Activated CD4-positive, alpha-beta T cell treated with anti-CD3 and anti-CD28 coated beads for 36 hours (primary cell): ENCODE measurements at regions not wholly inside any gene's neighbourhood (a gene's known extent, or its start where the extent isn't known, plus 50 kb on each side); places are given as distances from the start of the nearest gene placed in this dataset.

Source experiments
- ATAC-seq: fragments of 200-7000 bp; cut with Tn5 transposase; one replicate; pipeline ENCODE4 v1.10.0; 2021; ENCODE audit warnings: mild to moderate bottlenecking, moderate library complexity
- CTCF ChIA-PET: fragments of 350-600 bp; sonication (Branson Sonifier 250); formaldehyde crosslinking; loops from one replicate; lab custom pipeline; 2021; ENCODE audit warnings: antibody characterized with exemption; lab: Charles Lee
- POLR2A ChIA-PET: fragments of 350-600 bp; sonication (Branson Sonifier 250); formaldehyde crosslinking; loops from one replicate; lab custom pipeline; 2021; ENCODE audit warnings: antibody characterized with exemption, inconsistent platforms; lab: Charles Lee
- DNase-seq: peaks from one replicate; pipeline ENCODE4 v3.0.0-alpha.2; 2020
- H3K27ac Mint-ChIP-seq: one replicate; pipeline ENCODE4 v1.8.0; 2021; ENCODE audit warnings: mixed read lengths
- H3K27me3 Mint-ChIP-seq: one replicate; pipeline ENCODE4 v1.8.0; 2021; ENCODE audit warnings: mixed read lengths
- H3K36me3 Mint-ChIP-seq: one replicate; pipeline ENCODE4 v1.8.0; 2021; ENCODE audit warnings: low read depth, mixed read lengths
- H3K4me1 Mint-ChIP-seq: one replicate; pipeline ENCODE4 v1.8.0; 2021; ENCODE audit warnings: mixed read lengths
- H3K4me3 Mint-ChIP-seq: one replicate; pipeline ENCODE4 v1.8.0; 2021; ENCODE audit warnings: mild to moderate bottlenecking, moderate library complexity, mixed read lengths
- H3K9me3 Mint-ChIP-seq: one replicate; pipeline ENCODE4 v1.8.0; 2021; ENCODE audit warnings: low read depth, mixed read lengths
- intact Hi-C, 2 experiments: fragments of 100-400 bp; cut with DNase I in 1 of 2; cut with micrococcal nuclease in 1 of 2; formaldehyde crosslinking; loops; one replicate each; pipeline versions ENCODE4 v1.14.2 to v1.15.1; 2022 to 2024; cut with DNase I, micrococcal nuclease

GRCh38 chr20:51187261-51187660 lies 164.4 kb upstream of the KCNG1 start:
- no peaks in the 10 kb centered on the region for H3K36me3 Mint-ChIP-seq

DNA sequence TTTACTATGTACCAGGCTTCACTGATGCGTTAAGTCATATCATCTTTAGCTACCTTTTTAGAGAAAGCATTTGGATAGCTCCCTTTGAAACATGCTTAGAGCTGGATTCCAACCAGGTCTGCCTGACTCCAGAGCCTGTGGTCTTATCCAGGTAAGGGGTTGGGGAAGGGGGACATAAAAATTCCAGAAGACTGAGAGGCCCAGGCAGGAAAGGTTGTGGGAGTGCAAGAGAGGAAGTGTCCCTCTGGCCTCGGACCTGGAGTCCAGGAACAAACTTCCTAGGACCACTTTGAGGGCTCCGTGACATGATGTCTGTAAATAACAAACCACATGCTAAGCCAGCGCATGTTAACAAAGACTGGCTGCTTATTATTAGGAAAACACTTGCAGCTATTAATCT lies 163.0 kb upstream of the KCNG1 start:
- Mint-ChIP-seq H3K9me3 (no peaks in the 10 kb centered on the region), H3K27ac (no peak overlapping the region), H3K36me3 (no peaks in the 10 kb centered on the region), H3K4me3 (no peak overlapping the region), H3K27me3 (peaks cover 20% of the 10 kb centered on the region), H3K4me1 (no peaks in the 10 kb centered on the region)
- intact Hi-C loops: no loop called here
- ATAC-seq: no peak
- no peak for DNase-seq
- CTCF ChIA-PET: interaction anchor here (0.5 to 1.1 kb wide), 4 partner anchors 14 to 120 kb away, joined by 3 read pairs; no protein-coding TSS in a partner anchor
- POLR2A ChIA-PET: interaction anchor here (0.5 kb wide), 1 partner anchor 976 kb away, joined by 3 read pairs; no protein-coding TSS in a partner anchor

More at GRCh38 chr20:51187261-51187660, 164.4 kb upstream of the KCNG1 start:
- POLR2A ChIA-PET: no interaction called here
- Mint-ChIP-seq H3K27ac (no peak overlapping the region), H3K27me3 (peaks cover 17% of the 10 kb centered on the region), H3K4me1 (no peaks in the 10 kb centered on the region), H3K9me3 (no peaks in the 10 kb centered on the region), H3K4me3 (no peak overlapping the region)
- ATAC-seq: no peak
- CTCF ChIA-PET: interaction anchor here (1.2 kb wide), 1 partner anchor 200 kb away, joined by 3 read pairs; no protein-coding TSS in a partner anchor
- intact Hi-C loops: no loop called here
- no peak for DNase-seq

DNA sequence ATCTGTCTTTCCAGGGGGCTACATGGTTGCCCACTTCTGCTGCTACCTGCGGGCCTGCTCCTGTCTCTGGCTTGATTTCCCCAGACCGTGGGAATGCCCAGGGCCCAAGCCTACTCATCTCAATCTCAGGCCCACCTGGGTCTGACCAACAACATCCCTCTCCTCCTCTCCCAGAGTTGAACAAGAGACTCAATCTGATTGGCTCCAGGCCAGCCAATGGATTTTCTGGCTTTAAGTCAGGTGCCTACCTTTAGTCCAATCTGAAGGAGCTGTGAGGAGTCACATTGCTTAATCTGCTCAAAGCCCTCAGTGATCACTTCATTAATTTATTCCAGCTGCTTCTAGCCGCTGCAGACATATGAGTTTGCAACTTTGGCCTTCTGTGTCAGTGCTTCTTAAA lies 162.4 kb upstream of the KCNG1 start:
- no peaks in the 10 kb centered on the region for H3K36me3 Mint-ChIP-seq
- POLR2A ChIA-PET: no interaction called here
- H3K9me3 Mint-ChIP-seq: no peaks in the 10 kb centered on the region
- peaks cover 21% of the 10 kb centered on the region for H3K27me3 Mint-ChIP-seq
- no peaks in the 10 kb centered on the region for H3K4me1 Mint-ChIP-seq
- intact Hi-C loops: no loop called here
- CTCF ChIA-PET: interaction anchor here (1.1 kb wide), 2 partner anchors 14 to 120 kb away, joined by 3 read pairs; no protein-coding TSS in a partner anchor
- no peak for ATAC-seq
- no peak overlapping the region for H3K27ac Mint-ChIP-seq
- DNase-seq: no peak
- H3K4me3 Mint-ChIP-seq: no peak overlapping the region

- intact Hi-C loops: no loop called here
- no peak overlapping the region for H3K27ac Mint-ChIP-seq
- DNase-seq (no peak), ATAC-seq (no peak)
- ChIA-PET CTCF (interaction anchor here (1.0 to 1.2 kb wide), 2 partner anchors 26 to 124 kb away, joined by 3 read pairs; no protein-coding TSS in a partner anchor), POLR2A (no interaction called here)
- no peaks in the 10 kb centered on the region for H3K36me3 Mint-ChIP-seq
- peaks cover 30% of the 10 kb centered on the region for H3K27me3 Mint-ChIP-seq
- no peaks in the 10 kb centered on the region for H3K4me1 Mint-ChIP-seq
- H3K4me3 Mint-ChIP-seq: no peak overlapping the region
- H3K9me3 Mint-ChIP-seq: no peaks in the 10 kb centered on the region
Measured at GRCh38 chr20:51184289-51184688, 161.4 kb upstream of the KCNG1 start.

DNA sequence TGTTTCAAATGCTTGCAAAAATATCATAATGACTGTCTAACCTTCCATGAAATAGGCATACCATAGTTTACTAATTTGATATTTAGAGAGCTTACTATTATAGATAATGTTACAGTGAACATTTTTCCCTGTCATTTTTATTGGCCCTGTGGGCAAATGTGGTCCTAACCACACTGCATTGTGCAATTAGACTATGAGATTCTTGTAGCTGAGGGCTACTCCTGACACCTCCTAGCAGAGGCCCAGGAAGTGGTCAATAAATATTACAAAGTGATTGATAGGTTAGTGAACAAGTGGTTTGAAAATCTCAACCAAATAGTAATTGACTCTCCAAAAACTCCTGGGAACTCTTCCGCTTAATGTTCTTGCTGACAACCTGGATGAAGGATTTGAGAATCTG lies 160.5 kb upstream of the KCNG1 start:
- CTCF ChIA-PET: interaction anchor here (0.6 to 1.2 kb wide), 3 partner anchors 10 to 125 kb away, joined by 3 read pairs; no protein-coding TSS in a partner anchor

DNA sequence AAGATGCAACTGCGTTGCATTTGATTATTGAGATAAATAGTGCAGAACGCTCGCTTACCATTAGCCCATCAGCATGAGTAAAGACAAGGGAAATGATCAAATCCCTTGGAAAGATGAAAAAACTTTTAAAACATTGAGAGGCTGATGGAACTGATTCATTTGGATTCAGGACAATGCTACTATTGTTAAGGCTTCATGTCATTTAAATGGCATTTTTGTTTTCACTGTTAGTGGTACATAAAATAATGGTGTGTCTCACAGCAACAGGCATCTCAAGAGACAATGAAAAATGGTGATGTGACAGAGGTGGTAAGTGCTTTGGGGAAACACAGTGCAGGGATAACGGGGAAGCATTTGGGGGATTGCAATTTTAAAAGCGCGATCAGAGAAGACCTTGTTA lies 159.7 kb upstream of the KCNG1 start:
- peaks cover 34% of the 10 kb centered on the region for H3K27me3 Mint-ChIP-seq
- CTCF ChIA-PET: no interaction called here
- POLR2A ChIA-PET: no interaction called here
- DNase-seq (no peak), ATAC-seq (no peak)
- H3K9me3 Mint-ChIP-seq: no peaks in the 10 kb centered on the region
- H3K4me3 Mint-ChIP-seq: no peak overlapping the region
- H3K36me3 Mint-ChIP-seq: no peaks in the 10 kb centered on the region
- H3K4me1 Mint-ChIP-seq: no peaks in the 10 kb centered on the region
- intact Hi-C loops: no loop called here
- no peak overlapping the region for H3K27ac Mint-ChIP-seq

More for the DNA sequence above, 160.5 kb upstream of the KCNG1 start:
- no peak for ATAC-seq
- intact Hi-C loops: no loop called here
- Mint-ChIP-seq H3K4me1 (no peaks in the 10 kb centered on the region), H3K36me3 (no peaks in the 10 kb centered on the region), H3K27ac (no peak overlapping the region), H3K27me3 (peaks cover 36% of the 10 kb centered on the region), H3K4me3 (no peak overlapping the region), H3K9me3 (no peaks in the 10 kb centered on the region)
- POLR2A ChIA-PET: no interaction called here
- DNase-seq: no peak

DNA sequence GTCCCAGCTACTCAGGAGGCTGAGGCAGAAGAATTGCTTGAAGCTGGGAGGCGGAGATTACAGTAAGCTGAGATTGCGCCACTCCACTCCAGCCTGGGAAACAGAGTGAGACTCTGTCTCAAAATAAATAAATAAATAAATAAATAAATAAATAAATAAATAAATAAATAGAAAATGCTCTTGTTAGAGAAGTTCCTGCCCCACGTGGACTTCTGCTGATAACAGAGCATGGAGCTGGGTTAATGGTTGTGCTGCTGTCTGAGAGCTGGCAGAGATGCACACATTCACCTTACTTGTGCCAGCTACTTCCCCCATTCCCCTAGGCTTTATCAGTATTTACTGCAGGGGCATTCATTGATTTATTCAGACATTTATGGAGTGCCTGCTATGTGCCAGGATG lies 155.2 kb upstream of the KCNG1 start:
- H3K4me1 Mint-ChIP-seq: no peaks in the 10 kb centered on the region
- DNase-seq: no peak
- ChIA-PET POLR2A (interaction anchor here (0.7 kb wide), 1 partner anchor 76 kb away, joined by 6 read pairs; no protein-coding TSS in a partner anchor), CTCF (interaction anchor here (0.6 kb wide), 2 partner anchors 385 to 1971 kb away, joined by 4 read pairs; no protein-coding TSS in a partner anchor)
- no peak for ATAC-seq
- intact Hi-C loops: no loop called here
- no peaks in the 10 kb centered on the region for H3K36me3 Mint-ChIP-seq
- H3K4me3 Mint-ChIP-seq: no peak overlapping the region
- no peaks in the 10 kb centered on the region for H3K9me3 Mint-ChIP-seq
- H3K27me3 Mint-ChIP-seq: peaks cover 34% of the 10 kb centered on the region
- H3K27ac Mint-ChIP-seq: no peak overlapping the region

DNA sequence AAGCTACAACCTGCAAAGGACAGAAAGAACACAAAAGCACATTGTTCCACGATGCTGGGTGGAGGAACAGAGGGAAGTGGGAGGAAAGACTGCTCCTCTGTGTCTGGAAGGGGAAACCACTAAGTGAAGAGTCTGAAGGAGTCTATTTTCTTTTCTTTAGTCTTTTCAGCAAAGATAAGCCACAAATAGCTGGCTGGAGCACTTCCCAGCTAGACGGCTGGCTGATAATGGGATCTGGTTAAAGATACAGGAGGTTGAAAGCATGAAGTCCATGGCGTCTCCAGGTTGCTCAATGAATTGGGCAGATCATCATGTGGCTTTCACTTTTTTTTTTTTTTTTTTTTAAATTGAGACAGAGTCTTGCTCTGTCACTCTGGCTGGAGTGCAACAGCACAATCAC lies 154.0 kb upstream of the KCNG1 start:
- no peak overlapping the region for H3K4me3 Mint-ChIP-seq
- no peaks in the 10 kb centered on the region for H3K9me3 Mint-ChIP-seq
- no peak overlapping the region for H3K27ac Mint-ChIP-seq
- H3K36me3 Mint-ChIP-seq: no peaks in the 10 kb centered on the region
- intact Hi-C loops: no loop called here
- no peak for ATAC-seq
- H3K27me3 Mint-ChIP-seq: peaks cover 37% of the 10 kb centered on the region
- POLR2A ChIA-PET: no interaction called here
- no peak for DNase-seq
- CTCF ChIA-PET: interaction anchor here (1.0 kb wide), 1 partner anchor 22 kb away, joined by 3 read pairs; no protein-coding TSS in a partner anchor
- no peaks in the 10 kb centered on the region for H3K4me1 Mint-ChIP-seq

DNA sequence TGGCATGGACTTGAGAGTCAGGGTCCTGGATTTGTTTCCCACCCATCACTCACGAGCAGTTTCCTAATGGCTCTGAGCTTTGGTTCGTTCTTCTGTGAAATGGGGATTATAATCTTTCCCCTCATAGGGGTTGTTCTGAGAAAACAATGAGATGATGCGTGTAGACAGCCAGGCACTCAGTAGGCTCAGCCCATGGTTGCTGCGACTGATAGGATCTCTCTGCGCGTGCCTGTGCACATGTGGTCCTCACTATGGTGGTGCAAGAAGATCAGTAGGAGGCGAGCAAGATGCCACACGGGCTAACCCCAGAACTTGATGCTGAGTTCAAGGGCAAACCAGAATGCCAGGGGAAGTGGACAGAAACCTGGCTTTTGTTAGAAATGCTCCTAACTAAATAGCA lies 153.5 kb upstream of the KCNG1 start:
- ChIA-PET POLR2A (no interaction called here), CTCF (interaction anchor here (1.0 kb wide), 1 partner anchor 22 kb away, joined by 3 read pairs; no protein-coding TSS in a partner anchor)
- no peak overlapping the region for H3K27ac Mint-ChIP-seq
- ATAC-seq: no peak
- no peak overlapping the region for H3K4me3 Mint-ChIP-seq
- intact Hi-C loops: no loop called here
- H3K27me3 Mint-ChIP-seq: peaks cover 39% of the 10 kb centered on the region
- no peaks in the 10 kb centered on the region for H3K9me3 Mint-ChIP-seq
- DNase-seq: no peak
- H3K36me3 Mint-ChIP-seq: no peaks in the 10 kb centered on the region
- no peaks in the 10 kb centered on the region for H3K4me1 Mint-ChIP-seq

GRCh38 chr20:51175724-51176123 lies 152.8 kb upstream of the KCNG1 start:
- CTCF ChIA-PET: no interaction called here
- POLR2A ChIA-PET: no interaction called here
- H3K4me1 Mint-ChIP-seq: no peaks in the 10 kb centered on the region
- no peaks in the 10 kb centered on the region for H3K36me3 Mint-ChIP-seq
- peaks cover 36% of the 10 kb centered on the region for H3K27me3 Mint-ChIP-seq
- DNase-seq: no peak
- no peaks in the 10 kb centered on the region for H3K9me3 Mint-ChIP-seq
- intact Hi-C loops: no loop called here
- ATAC-seq: no peak
- H3K27ac Mint-ChIP-seq: no peak overlapping the region
- no peak overlapping the region for H3K4me3 Mint-ChIP-seq

DNA sequence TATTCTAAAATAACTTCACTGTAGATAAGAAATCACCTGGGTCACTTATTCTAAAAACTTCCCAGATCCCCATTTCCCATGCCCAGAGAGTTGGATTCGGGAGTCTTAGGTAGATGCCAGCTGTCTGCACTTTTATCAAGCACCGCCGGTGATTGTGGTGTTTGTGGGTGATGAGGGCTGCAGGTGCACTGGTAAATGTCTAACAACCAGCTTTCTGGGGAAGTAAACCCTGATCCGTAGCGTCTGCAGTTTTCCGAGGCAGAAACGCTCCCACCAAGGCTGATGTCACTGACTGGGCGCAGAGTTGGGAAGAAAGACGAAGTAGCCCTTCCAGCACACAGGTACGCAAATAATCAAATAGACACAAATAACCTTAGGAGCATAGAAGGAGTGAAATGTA lies 152.2 kb upstream of the KCNG1 start:
- Mint-ChIP-seq H3K9me3 (no peaks in the 10 kb centered on the region), H3K4me3 (no peak overlapping the region), H3K4me1 (no peaks in the 10 kb centered on the region), H3K27me3 (peaks cover 38% of the 10 kb centered on the region), H3K36me3 (no peaks in the 10 kb centered on the region), H3K27ac (no peak overlapping the region)
- DNase-seq: no peak
- intact Hi-C loops: no loop called here
- CTCF ChIA-PET: no interaction called here
- POLR2A ChIA-PET: no interaction called here
- ATAC-seq: no peak

DNA sequence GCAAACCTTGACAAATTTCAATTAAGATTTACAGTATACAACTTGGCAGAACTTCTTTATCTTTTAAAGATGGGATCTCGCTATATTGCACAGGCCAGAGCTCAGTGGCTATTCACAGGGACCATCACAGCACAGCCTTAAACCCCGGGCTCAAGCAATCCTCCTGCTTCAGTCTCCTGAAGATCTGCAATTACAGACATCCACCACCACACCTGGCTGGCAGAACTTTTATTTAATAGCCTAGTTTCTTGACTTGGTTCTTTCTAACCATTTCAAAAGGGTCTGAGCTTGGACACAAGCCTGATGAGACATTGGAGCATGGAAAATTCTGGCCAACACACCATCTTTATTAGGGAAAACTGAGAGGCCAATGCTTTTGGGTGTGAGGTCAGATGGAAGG lies 151.6 kb upstream of the KCNG1 start:
- ATAC-seq (no peak), DNase-seq (no peak)
- intact Hi-C loops: no loop called here
- H3K27me3 Mint-ChIP-seq: peaks cover 36% of the 10 kb centered on the region
- no peak overlapping the region for H3K4me3 Mint-ChIP-seq
- no peaks in the 10 kb centered on the region for H3K9me3 Mint-ChIP-seq
- ChIA-PET CTCF (no interaction called here), POLR2A (no interaction called here)
- H3K27ac Mint-ChIP-seq: no peak overlapping the region
- H3K4me1 Mint-ChIP-seq: no peaks in the 10 kb centered on the region
- H3K36me3 Mint-ChIP-seq: no peaks in the 10 kb centered on the region
